HG03520 (cell line): ENCODE measurements at regions not wholly inside any gene's neighbourhood (a gene's known extent, or its start where the extent isn't known, plus 50 kb on each side); places are given as distances from the start of the nearest gene placed in this dataset.

Source experiments
- ATAC-seq: cut with Tn5 transposase; IDR thresholded peaks from one replicate; pipeline ENCODE4 v1.9.1; 2021; ENCODE audit warnings: mild to moderate bottlenecking, moderate library complexity; ENCODE audit not compliant: unreplicated experiment

DNA sequence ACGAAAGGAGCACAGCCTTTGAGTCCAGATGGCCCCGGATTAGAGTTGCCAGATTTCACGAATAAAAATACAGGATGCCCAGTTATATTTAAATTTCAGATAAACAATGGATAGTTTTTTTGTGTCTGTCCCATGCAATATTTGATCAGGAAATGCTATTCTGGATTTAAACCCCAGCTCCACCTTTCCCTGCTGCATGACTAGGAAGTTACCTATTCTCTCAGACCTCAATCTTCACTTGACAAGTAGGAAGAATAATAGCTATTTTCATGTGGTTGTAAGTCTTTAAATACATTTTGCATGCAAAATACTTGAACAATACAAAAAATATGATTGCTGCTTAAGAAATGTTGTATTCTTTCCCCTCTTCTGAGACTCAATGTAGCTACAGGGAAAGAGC, 125.3 kb upstream of the P2RY1 start:
- ATAC-seq, result no peak

DNA sequence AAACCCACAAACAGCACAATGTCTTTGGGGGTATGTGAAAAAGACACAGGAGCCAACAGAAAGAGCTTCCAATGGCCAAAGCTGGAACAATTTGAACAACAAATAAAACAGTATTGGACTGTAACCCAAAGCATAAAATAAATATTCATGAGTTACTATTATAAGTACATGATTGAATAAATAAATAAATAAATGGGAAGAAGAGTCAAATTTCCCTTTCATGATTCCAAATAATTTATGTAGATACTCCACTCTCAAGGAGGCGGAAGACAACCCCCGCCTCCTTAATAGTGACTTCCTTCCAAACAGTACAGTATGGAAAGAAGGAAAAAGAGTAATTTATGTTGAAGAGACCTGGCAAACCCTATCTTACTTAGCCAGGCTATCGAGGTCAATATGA, 124.4 kb upstream of the P2RY1 start:
- ATAC-seq, result no peak

DNA sequence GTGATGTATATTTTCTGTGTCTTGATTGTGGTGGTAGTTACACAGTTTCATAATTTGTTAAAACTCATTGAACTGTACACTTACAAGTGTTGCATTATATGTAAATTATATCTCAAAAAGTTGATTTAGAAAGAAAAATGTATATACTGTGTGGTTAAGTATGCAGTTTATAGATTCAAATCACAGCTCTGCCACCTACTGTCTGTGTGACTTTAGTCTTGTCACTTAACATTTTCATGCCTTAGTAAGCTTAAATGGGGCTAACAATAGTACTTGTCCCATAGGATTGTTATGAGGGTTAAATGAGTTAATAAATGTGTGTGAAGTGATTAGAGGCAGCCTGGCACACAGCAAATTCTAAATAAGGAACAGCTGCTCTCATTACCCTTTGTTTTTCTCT, 120.9 kb upstream of the P2RY1 start:
- no peak for ATAC-seq

- ATAC-seq, result no peak
These were observed 120.4 kb upstream of the P2RY1 start for GRCh38 chr3:152714507-152714906.

GRCh38 chr3:152717252-152717651, 117.7 kb upstream of the P2RY1 start:
- no peak for ATAC-seq

- no peak for ATAC-seq
These were observed 116.1 kb upstream of the P2RY1 start for GRCh38 chr3:152718810-152719209.

GRCh38 chr3:152719264-152719663, 115.7 kb upstream of the P2RY1 start:
- no peak for ATAC-seq

GRCh38 chr3:152720951-152721718, 113.8 kb upstream of the P2RY1 start:
- no peak for ATAC-seq

DNA sequence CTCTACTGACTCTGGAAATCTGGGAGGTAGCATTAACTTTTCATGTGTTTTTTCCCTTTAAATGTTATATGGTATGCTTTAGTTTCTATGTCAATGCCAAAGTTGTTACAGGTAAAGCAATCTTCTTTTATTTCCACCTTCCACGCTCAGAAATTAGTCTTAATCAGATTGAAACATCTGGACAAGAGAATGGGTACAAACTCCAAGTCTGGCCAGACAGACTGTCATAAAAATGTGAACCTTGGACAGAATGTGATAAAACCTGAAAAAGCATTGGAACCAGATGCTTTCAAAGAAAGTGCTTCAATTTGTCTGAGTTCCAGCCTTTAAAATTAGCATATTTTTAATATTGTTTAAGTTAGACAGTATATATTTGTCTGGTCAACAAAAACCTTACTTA, 110.7 kb upstream of the P2RY1 start:
- no peak for ATAC-seq

DNA sequence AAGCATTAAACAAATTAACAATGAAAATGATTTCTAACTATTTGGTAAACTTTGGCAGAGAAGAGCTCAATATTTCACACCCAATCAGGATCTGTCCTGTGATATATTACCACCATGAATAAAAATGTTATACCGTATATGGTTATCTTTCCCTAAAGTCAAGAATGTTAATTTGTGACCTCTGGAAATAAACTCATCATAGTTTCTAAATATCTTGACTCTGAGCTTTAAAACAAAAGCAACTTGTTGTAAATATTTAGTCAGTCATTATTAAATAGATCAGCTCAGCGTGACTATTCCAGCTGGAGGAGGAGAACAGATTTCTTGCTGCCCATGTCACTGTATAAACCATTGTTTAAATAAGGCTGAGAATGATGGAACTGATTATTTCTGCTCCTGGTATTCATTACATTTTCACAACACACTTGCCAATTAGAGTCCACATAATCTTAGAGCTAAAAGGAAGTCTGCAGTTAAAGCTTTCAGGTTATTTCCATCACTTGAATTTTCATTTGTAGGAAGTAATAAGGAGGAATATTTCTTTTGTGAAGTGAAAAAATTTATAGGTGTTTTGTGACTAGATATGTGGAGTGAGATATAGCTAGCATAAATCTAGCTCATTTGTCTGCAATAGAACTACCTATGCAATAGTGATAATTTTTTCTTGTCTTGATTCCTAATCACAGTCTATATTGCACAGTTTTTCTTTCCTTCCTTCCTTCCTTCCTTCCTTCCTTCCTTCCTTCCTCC, 106.5 kb upstream of the P2RY1 start:
- ATAC-seq, result no peak

DNA sequence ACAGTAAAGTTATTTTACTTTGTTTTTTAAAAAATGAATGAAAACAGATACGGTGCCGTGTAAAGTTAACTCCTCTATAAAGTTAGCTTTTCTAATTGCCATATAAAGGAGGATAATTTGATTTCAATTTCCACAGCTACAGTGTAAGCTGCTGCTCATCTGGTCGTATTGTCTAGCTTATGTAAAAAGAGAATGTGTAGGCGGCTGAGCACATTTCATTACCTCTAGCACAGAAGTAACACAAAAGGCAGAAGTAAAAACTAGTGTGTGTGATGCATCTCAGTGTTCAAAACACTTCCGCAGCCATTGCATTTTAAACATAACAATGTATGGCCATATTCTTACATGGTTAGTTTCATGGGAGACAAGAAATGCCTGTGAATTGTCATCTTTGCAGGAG, 105.0 kb upstream of the P2RY1 start:
- peak; percentile 66 for ATAC-seq

GRCh38 chr3:152731511-152731910, 103.4 kb upstream of the P2RY1 start:
- ATAC-seq, result no peak

DNA sequence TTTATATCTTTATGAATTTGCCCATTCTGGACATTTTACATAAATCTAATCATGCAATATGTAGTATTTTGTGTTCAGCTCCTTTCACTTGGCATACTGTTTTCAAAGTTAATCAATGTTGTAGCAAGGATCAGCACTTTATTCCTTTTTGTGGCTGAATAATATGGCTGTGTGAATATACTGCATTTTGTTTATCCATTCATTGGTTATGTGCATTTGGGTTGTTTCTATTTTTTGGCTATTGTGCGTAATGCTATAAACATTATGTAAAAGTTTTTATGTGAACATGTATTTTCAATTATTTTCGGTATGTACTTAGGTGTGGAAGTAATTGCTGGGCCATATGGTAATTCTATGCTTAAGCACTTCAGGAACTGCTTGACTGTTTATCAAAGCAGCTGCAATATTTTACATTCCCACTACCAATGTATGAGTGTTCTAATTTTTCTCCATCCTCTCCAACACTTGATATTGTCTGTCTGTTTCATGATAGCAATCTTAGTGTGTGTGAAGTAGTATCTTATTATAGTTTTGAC, 101.3 kb upstream of the P2RY1 start:
- no peak for ATAC-seq

- ATAC-seq, result peak; percentile 99
These were observed 97.7 kb upstream of the P2RY1 start for GRCh38 chr3:152737021-152737908.

DNA sequence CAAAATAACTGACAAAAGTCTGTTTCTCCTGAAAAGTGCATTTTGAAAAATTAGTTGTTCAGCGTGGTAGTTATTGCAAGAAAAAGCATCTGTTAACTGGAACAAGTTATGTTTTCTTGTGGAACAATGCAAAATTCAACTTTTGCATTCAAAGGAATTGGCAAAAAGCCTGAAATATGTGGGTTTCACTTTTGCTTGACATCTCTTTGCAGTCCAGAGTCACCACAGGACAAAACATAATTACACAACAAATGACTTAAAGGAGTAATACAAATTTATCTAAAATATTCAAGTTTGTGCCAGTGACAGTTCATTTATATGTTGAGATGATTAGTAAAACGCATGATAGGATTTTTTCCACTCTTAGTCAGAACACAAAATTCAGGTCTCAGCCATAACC, 96.3 kb upstream of the P2RY1 start:
- ATAC-seq, result no peak

GRCh38 chr3:152742368-152743347, 92.3 kb upstream of the P2RY1 start:
- no peak for ATAC-seq

GRCh38 chr3:152745646-152746045, 89.3 kb upstream of the P2RY1 start:
- no peak for ATAC-seq

GRCh38 chr3:152754303-152754702, 80.6 kb upstream of the P2RY1 start:
- no peak for ATAC-seq

DNA sequence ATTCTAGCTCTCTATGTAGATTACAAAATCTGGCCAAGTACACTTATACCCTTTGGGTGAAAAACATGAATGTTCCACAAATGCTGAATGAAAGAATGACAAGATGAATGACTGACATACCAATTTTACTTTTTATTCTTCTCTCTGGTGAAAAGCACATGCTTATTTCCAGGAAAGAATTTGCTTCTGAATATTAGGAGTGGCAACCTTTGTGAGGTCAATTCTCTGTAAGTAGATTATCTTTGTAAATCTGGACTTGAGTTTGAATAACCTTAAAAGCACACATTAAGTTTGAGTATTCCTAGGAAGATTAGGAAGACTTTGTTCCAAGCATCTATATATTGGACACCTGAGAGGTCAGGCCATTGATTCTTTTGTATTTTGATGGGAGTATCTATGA, 78.1 kb upstream of the P2RY1 start:
- no peak for ATAC-seq

- peak; percentile 81 for ATAC-seq
These were observed 74.8 kb upstream of the P2RY1 start for GRCh38 chr3:152760024-152760563.
